ENCODE measurements at regions not wholly inside any gene's neighbourhood (a gene's known extent, or its start where the extent isn't known, plus 50 kb on each side); places are given as distances from the start of the nearest gene placed in this dataset.

GRCh38 chr2:129709956-129710598 is 269.4 kb upstream of the RAB6C start:
- no peak for TF ChIP-seq CTCF (IDR thresholded peaks at IDR 0.05)
- TF ChIP-seq POLR2A (IDR thresholded peaks at IDR 0.05): no peak

Data from testis (tissue), 2 donors.